ENCODE measurements at regions not wholly inside any gene's neighbourhood (a gene's known extent, or its start where the extent isn't known, plus 50 kb on each side); places are given as distances from the start of the nearest gene placed in this dataset.

GRCh38 chr15:62658498-62658897 lies 384.0 kb upstream of the TPM1 start:
- intact Hi-C loops (cut with DNase I), result no loop called here
- TF ChIP-seq CTCF (IDR thresholded peaks at IDR 0.05), result no peak
- TF ChIP-seq POLR2AphosphoS5 (IDR thresholded peaks at IDR 0.05; ENCODE audit: insufficient read depth in 1 of 2, low read depth in 1 of 2), result no peak
- no peak for TF ChIP-seq POLR2A (IDR thresholded peaks at IDR 0.05)

DNA sequence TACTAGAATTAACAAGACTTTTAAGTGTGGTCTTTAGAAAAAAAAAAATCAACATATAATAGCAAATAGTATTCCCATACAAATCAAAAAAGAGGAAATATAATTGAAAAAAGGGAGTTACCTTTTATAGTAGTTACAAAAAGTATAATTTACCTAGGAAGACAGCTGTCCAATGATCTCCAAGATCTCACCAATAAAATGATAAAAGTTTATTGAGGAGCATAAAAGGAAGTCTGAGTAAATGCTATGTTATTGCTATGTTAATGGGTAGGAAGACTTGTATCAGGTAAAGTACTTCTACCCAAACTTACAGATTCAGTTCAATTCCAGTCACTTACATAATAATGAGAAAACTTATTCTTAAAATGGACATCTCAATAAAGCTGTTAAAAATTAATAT lies 379.0 kb upstream of the TPM1 start:
- no peaks in the 10 kb centered on the region for H3K4me1 ChIP-seq
- DNase-seq (ENCODE audit: extremely low spot score in 2 of 2), result no peak
- intact Hi-C loops (cut with DNase I), result no loop called here
- no peak overlapping the region for H3K27ac ChIP-seq
- H3K27me3 ChIP-seq, result no peaks in the 10 kb centered on the region
- H3K9me3 ChIP-seq, result no peaks in the 10 kb centered on the region
- no peak overlapping the region for H3K4me3 ChIP-seq
- no peaks in the 10 kb centered on the region for H3K36me3 ChIP-seq
- TF ChIP-seq POLR2A (IDR thresholded peaks at IDR 0.05) (no peak), POLR2AphosphoS5 (IDR thresholded peaks at IDR 0.05; ENCODE audit: insufficient read depth in 1 of 2, low read depth in 1 of 2) (no peak), CTCF (IDR thresholded peaks at IDR 0.05) (no peak)

More at GRCh38 chr15:62658498-62658897, 384.0 kb upstream of the TPM1 start:
- Histone ChIP-seq H3K27ac (no peak overlapping the region), H3K4me1 (no peaks in the 10 kb centered on the region), H3K9me3 (no peaks in the 10 kb centered on the region), H3K36me3 (no peaks in the 10 kb centered on the region), H3K27me3 (no peaks in the 10 kb centered on the region), H3K4me3 (no peak overlapping the region)
- DNase-seq (ENCODE audit: extremely low spot score in 2 of 2), result no peak

- no peak for TF ChIP-seq POLR2AphosphoS5 (IDR thresholded peaks at IDR 0.05; ENCODE audit: insufficient read depth in 1 of 2, low read depth in 1 of 2)
- TF ChIP-seq CTCF (IDR thresholded peaks at IDR 0.05), result no peak
- TF ChIP-seq POLR2A (IDR thresholded peaks at IDR 0.05), result no peak
- H3K36me3 ChIP-seq, result no peaks in the 10 kb centered on the region
- no peaks in the 10 kb centered on the region for H3K27me3 ChIP-seq
- no peaks in the 10 kb centered on the region for H3K9me3 ChIP-seq
- DNase-seq (ENCODE audit: extremely low spot score in 2 of 2), result no peak
- H3K4me3 ChIP-seq, result no peak overlapping the region
- H3K4me1 ChIP-seq, result no peaks in the 10 kb centered on the region
- intact Hi-C loops (cut with DNase I), result no loop called here
- H3K27ac ChIP-seq, result peak overlapping the region; percentile 32
These were observed 377.1 kb upstream of the TPM1 start for GRCh38 chr15:62665449-62665848.

- Histone ChIP-seq H3K27me3 (no peaks in the 10 kb centered on the region), H3K4me3 (no peak overlapping the region), H3K9me3 (no peaks in the 10 kb centered on the region), H3K36me3 (no peaks in the 10 kb centered on the region), H3K4me1 (no peaks in the 10 kb centered on the region), H3K27ac (peak overlapping the region; percentile 32)
- no peak for TF ChIP-seq POLR2A (IDR thresholded peaks at IDR 0.05)
- TF ChIP-seq CTCF (IDR thresholded peaks at IDR 0.05), result no peak
- no peak for TF ChIP-seq POLR2AphosphoS5 (IDR thresholded peaks at IDR 0.05; ENCODE audit: insufficient read depth in 1 of 2, low read depth in 1 of 2)
- intact Hi-C loops (cut with DNase I), result no loop called here
- DNase-seq (ENCODE audit: extremely low spot score in 2 of 2), result no peak
These were observed 376.5 kb upstream of the TPM1 start for GRCh38 chr15:62666046-62666445.

GRCh38 chr15:62672268-62672667 lies 370.3 kb upstream of the TPM1 start:
- Histone ChIP-seq H3K27me3 (no peaks in the 10 kb centered on the region), H3K4me3 (no peak overlapping the region), H3K36me3 (no peaks in the 10 kb centered on the region), H3K4me1 (peaks cover 9% of the 10 kb centered on the region), H3K9me3 (no peaks in the 10 kb centered on the region), H3K27ac (peak overlapping the region; percentile 56)
- no peak for DNase-seq (ENCODE audit: extremely low spot score in 2 of 2)
- TF ChIP-seq POLR2AphosphoS5 (IDR thresholded peaks at IDR 0.05; ENCODE audit: insufficient read depth in 1 of 2, low read depth in 1 of 2), result peak in 1 of 2 donors; percentile 46
- no peak for TF ChIP-seq CTCF (IDR thresholded peaks at IDR 0.05)
- TF ChIP-seq POLR2A (IDR thresholded peaks at IDR 0.05), result no peak
- intact Hi-C loops (cut with DNase I), result no loop called here
